ENCODE measurements at regions not wholly inside any gene's neighbourhood (a gene's known extent, or its start where the extent isn't known, plus 50 kb on each side); places are given as distances from the start of the nearest gene placed in this dataset.
"Not testable (repeated sequence)": the region's sequence is repeated elsewhere in the genome, so short reads cannot be mapped to it uniquely, and the experiment has no call there.

- ATAC-seq (no peak), DNase-seq (no peak)
- TF ChIP-seq CTCF (IDR thresholded peaks at IDR 0.05), result no peak
- no peaks in the 10 kb centered on the region for H3K36me3 ChIP-seq
- intact Hi-C loops (cut with DNase I), result no loop called here
- no peak overlapping the region for H3K27ac ChIP-seq
- no peaks in the 10 kb centered on the region for H3K4me1 ChIP-seq
- H3K4me3 ChIP-seq, result no peak overlapping the region
- no peaks in the 10 kb centered on the region for H3K27me3 ChIP-seq
- H3K9me3 ChIP-seq, result no peaks in the 10 kb centered on the region
These were observed 725.7 kb downstream of the USP25 start for GRCh38 chr21:16455526-16455925.

GRCh38 chr21:16455978-16456377 is 726.2 kb downstream of the USP25 start:
- ATAC-seq, result no peak
- no peak for DNase-seq

GRCh38 chr21:16457498-16457897 is 727.7 kb downstream of the USP25 start:
- ATAC-seq, result no peak
- Histone ChIP-seq H3K27ac (no peak overlapping the region), H3K4me3 (no peak overlapping the region), H3K36me3 (no peaks in the 10 kb centered on the region), H3K27me3 (no peaks in the 10 kb centered on the region), H3K9me3 (no peaks in the 10 kb centered on the region), H3K4me1 (no peaks in the 10 kb centered on the region)
- TF ChIP-seq CTCF (IDR thresholded peaks at IDR 0.05), result no peak
- intact Hi-C loops (cut with DNase I), result no loop called here
- DNase-seq, result no peak

More at GRCh38 chr21:16455978-16456377, 726.2 kb downstream of the USP25 start:
- no peak for TF ChIP-seq CTCF (IDR thresholded peaks at IDR 0.05)
- H3K36me3 ChIP-seq, result no peaks in the 10 kb centered on the region
- no peak overlapping the region for H3K4me3 ChIP-seq
- H3K27ac ChIP-seq, result no peak overlapping the region
- no peaks in the 10 kb centered on the region for H3K9me3 ChIP-seq
- no peaks in the 10 kb centered on the region for H3K27me3 ChIP-seq
- intact Hi-C loops (cut with DNase I), result no loop called here
- no peaks in the 10 kb centered on the region for H3K4me1 ChIP-seq

- intact Hi-C loops (cut with DNase I), result no loop called here
- no peak for TF ChIP-seq CTCF (IDR thresholded peaks at IDR 0.05)
- Histone ChIP-seq H3K27me3 (no peaks in the 10 kb centered on the region), H3K27ac (no peak overlapping the region), H3K36me3 (no peaks in the 10 kb centered on the region), H3K9me3 (no peaks in the 10 kb centered on the region), H3K4me1 (no peaks in the 10 kb centered on the region), H3K4me3 (no peak overlapping the region)
- DNase-seq (no peak), ATAC-seq (no peak)
These were observed 731.2 kb downstream of the USP25 start for GRCh38 chr21:16460936-16461335.

- ATAC-seq; H3K4me1 ChIP-seq; H3K9me3 ChIP-seq; H3K4me3 ChIP-seq; intact Hi-C loops (cut with DNase I); H3K27ac ChIP-seq; H3K36me3 ChIP-seq; DNase-seq; H3K27me3 ChIP-seq: not testable (repeated sequence)
These were observed 734.6 kb downstream of the USP25 start for GRCh38 chr21:16464211-16464889.

GRCh38 chr21:16468184-16468583 is 738.4 kb downstream of the USP25 start:
- ATAC-seq, result no peak
- DNase-seq, result no peak
- intact Hi-C loops (cut with DNase I), result no loop called here

More at GRCh38 chr21:16468184-16468583, 738.4 kb downstream of the USP25 start:
- no peak overlapping the region for H3K4me3 ChIP-seq
- H3K36me3 ChIP-seq, result no peaks in the 10 kb centered on the region
- H3K27me3 ChIP-seq, result no peaks in the 10 kb centered on the region
- H3K9me3 ChIP-seq, result no peaks in the 10 kb centered on the region
- no peaks in the 10 kb centered on the region for H3K4me1 ChIP-seq
- TF ChIP-seq CTCF (IDR thresholded peaks at IDR 0.05), result no peak
- no peak overlapping the region for H3K27ac ChIP-seq
